Endothelial cell of umbilical vein (primary cell): ENCODE measurements at regions not wholly inside any gene's neighbourhood (a gene's known extent, or its start where the extent isn't known, plus 50 kb on each side); places are given as distances from the start of the nearest gene placed in this dataset.

ENCODE experiments used
- BruUV-seq: library from RNA; stranded (reverse); fragments of 400-500 nt; replicated peaks from 2 replicates; lab custom pipeline; 2021; lab: Mats Ljungman, UMichigan
- CTCF ChIA-PET: fragments of 300-600, 350-600 bp; sonication (Branson Sonifier 250); formaldehyde crosslinking; loops from one replicate; lab custom pipeline; 2021; ENCODE audit warnings: antibody characterized with exemption, inconsistent platforms; lab: Charles Lee
- POLR2A ChIA-PET: fragments of 300-600, 350-600 bp; sonication (Branson Sonifier 250); formaldehyde crosslinking; loops from one replicate; lab custom pipeline; 2021; ENCODE audit warnings: antibody characterized with exemption, inconsistent platforms; lab: Charles Lee
- DNase-seq: peaks from one replicate; pipeline ENCODE4 v3.0.0-alpha.2; 2011; ENCODE audit warnings: low read depth, low spot score
- FAIRE-seq: peaks from 2 replicates; lab custom pipeline; 2011; peaks lifted over from hg19 to GRCh38; lab: Jason Lieb, UNC
- H2AFZ ChIP-seq: 2 replicates; pipeline ENCODE4 v1.6.0; 2012; ENCODE audit warnings: low read depth, low read length, control low read depth, inconsistent platforms
- H3K27ac ChIP-seq: 2 replicates; pipeline ENCODE4 v1.5.1; 2011; ENCODE audit warnings: low read depth, mild to moderate bottlenecking, control low read depth, low read length, moderate library complexity; ENCODE audit not compliant: insufficient read depth
- H3K27me3 ChIP-seq, 2 experiments: 2 replicates each; pipeline versions ENCODE4 v1.6.0 to v1.6.1; 2011; ENCODE audit warnings: low read length in 2 of 2, mixed read lengths in 1 of 2; ENCODE audit not compliant: control insufficient read depth in 2 of 2, insufficient read depth in 2 of 2
- H3K36me3 ChIP-seq, 2 experiments: 2 replicates in 1 of 2; 3 replicates in 1 of 2; pipeline ENCODE4 v1.5.1; 2011; ENCODE audit warnings: low read length in 2 of 2, mild to moderate bottlenecking in 1 of 2, moderate library complexity in 1 of 2; ENCODE audit not compliant: control insufficient read depth in 2 of 2, insufficient read depth in 2 of 2; ENCODE audit errors: extremely low read depth in 1 of 2
- H3K4me1 ChIP-seq: 3 replicates; pipeline ENCODE4 v1.5.1; 2011; ENCODE audit warnings: mild to moderate bottlenecking, low read length; ENCODE audit not compliant: control insufficient read depth, insufficient read depth; ENCODE audit errors: extremely low read depth
- H3K4me2 ChIP-seq: 2 replicates; pipeline ENCODE4 v1.6.1; 2011; ENCODE audit warnings: low read length, control low read depth, mixed read lengths; ENCODE audit not compliant: insufficient read depth
- H3K4me3 ChIP-seq, 3 experiments: fragments of 200-600 bp in 1 of 3; sonication (generic), shearing (Covaris generic) in 1 of 3; replicated peaks in 1 of 3; 2 replicates each; pipeline ENCODE4 v1.5.1; 2011 to 2016; ENCODE audit warnings: control low read depth in 3 of 3, low read length in 3 of 3, mild to moderate bottlenecking in 2 of 3, inconsistent platforms in 1 of 3, low read depth in 1 of 3, moderate library complexity in 1 of 3; ENCODE audit not compliant: insufficient read depth in 1 of 3
- H3K79me2 ChIP-seq: 2 replicates; pipeline ENCODE4 v1.6.0; 2012; ENCODE audit warnings: low read length, inconsistent platforms; ENCODE audit not compliant: control insufficient read depth, insufficient read depth
- H3K9ac ChIP-seq: replicated peaks from 2 replicates; pipeline ENCODE3; 2011; ENCODE audit warnings: low read length, control low read depth; ENCODE audit not compliant: insufficient read depth; ENCODE audit errors: extremely low read depth
- H3K9me1 ChIP-seq: replicated peaks from 3 replicates; pipeline ENCODE4 v1.6.0; 2011; ENCODE audit warnings: mild to moderate bottlenecking, low read length; ENCODE audit not compliant: control insufficient read depth, insufficient read depth; ENCODE audit errors: extremely low read depth
- H3K9me3 ChIP-seq: replicated peaks from 2 replicates; pipeline ENCODE4 v1.5.1; 2012; ENCODE audit warnings: low read length, inconsistent platforms; ENCODE audit not compliant: control insufficient read depth, insufficient read depth
- H4K20me1 ChIP-seq: replicated peaks from 2 replicates; pipeline ENCODE3; 2011; ENCODE audit warnings: mild to moderate bottlenecking, low read length; ENCODE audit not compliant: control insufficient read depth, insufficient read depth; ENCODE audit errors: extremely low read depth
- CTCF ChIP-seq, 2 donors: IDR thresholded peaks; 1 replicate in 1 of 2; 2 replicates in 1 of 2; pipeline ENCODE4 v1.5.1; 2011; ENCODE audit warnings: low read length in 2 of 2, mild to moderate bottlenecking in 2 of 2, moderate library complexity in 2 of 2, control low read depth in 1 of 2, inconsistent platforms in 1 of 2, low read depth in 1 of 2; ENCODE audit not compliant: insufficient read depth in 1 of 2; ENCODE audit errors: extremely low read depth in 1 of 2
- EZH2 ChIP-seq: IDR thresholded peaks from 2 replicates; pipeline ENCODE4 v1.6.1; 2012; ENCODE audit warnings: borderline replicate concordance, low read depth, mild to moderate bottlenecking, moderate library complexity, low read length, inconsistent platforms; ENCODE audit not compliant: severe bottlenecking
- FOS ChIP-seq: IDR thresholded peaks from 2 replicates; pipeline ENCODE4 v1.6.1; 2011; ENCODE audit warnings: mild to moderate bottlenecking, low read length, moderate library complexity, borderline replicate concordance; ENCODE audit not compliant: insufficient read depth
- GATA2 ChIP-seq: IDR thresholded peaks from 2 replicates; pipeline ENCODE4 v1.7.0; 2011; ENCODE audit warnings: low read depth, mild to moderate bottlenecking, moderate library complexity, mixed read lengths, low read length; ENCODE audit not compliant: insufficient read length, insufficient read depth
- JUN ChIP-seq: IDR thresholded peaks from 2 replicates; pipeline ENCODE4 v1.6.1; 2011; ENCODE audit warnings: borderline replicate concordance, low read depth; ENCODE audit not compliant: insufficient read length, insufficient read depth
- MYC ChIP-seq: IDR thresholded peaks from one replicate; pipeline ENCODE4 v1.6.1; 2011; ENCODE audit warnings: mild to moderate bottlenecking, low read depth, low read length
- POLR2A ChIP-seq: IDR thresholded peaks from 2 replicates; pipeline ENCODE4 v1.6.1; 2012; ENCODE audit warnings: low read depth, mild to moderate bottlenecking, control low read depth, low read length
- POLR2AphosphoS5 ChIP-seq: IDR thresholded peaks from 2 replicates; pipeline ENCODE4 v1.6.1; 2012; ENCODE audit warnings: low read depth, mild to moderate bottlenecking, control low read depth, low read length, moderate library complexity; ENCODE audit not compliant: insufficient read depth
- dilution Hi-C: fragments of 300-500 bp; cut with MboI; formaldehyde crosslinking; loops from one replicate; pipeline ENCODE4 v1.15.0; 2019; ENCODE audit warnings: low sequenced_read_pairs; ENCODE audit not compliant: extremely low pct_ligation_motif_present
- intact Hi-C: fragments of 100-400 bp; cut with micrococcal nuclease; formaldehyde crosslinking; loops from one replicate; pipeline ENCODE4 v1.10.0; 2022
- TF ChIP-seq, protein P1 (sequence below): IDR thresholded peaks from 2 replicates; pipeline ENCODE4 v1.6.1; 2011; ENCODE audit not compliant: insufficient read depth, insufficient read length

DNA sequence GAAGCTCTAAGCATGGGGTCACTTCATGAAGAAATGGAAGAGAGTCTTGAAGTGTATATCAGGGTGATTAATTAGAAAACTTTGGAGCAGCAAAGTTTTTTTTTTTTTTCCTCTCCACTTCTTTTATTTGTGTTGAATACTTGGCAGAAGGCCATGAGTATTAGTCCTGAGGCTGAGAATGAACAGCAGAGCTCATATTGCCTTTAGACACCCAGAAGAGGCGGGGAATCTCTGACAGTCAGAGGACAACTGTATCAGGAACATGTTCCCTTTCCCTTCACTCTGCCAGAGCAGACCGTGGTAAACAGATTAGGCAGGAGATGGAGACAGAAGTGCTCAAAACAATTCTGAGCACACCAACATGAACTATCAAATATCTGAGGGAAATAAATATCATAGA lies 300.9 kb downstream of the FAM47A start:
- H3K27me3 ChIP-seq = no peaks in the 10 kb centered on the region
- FAIRE-seq (no peak), DNase-seq (no peak)
- no peak overlapping the region for H3K27ac ChIP-seq
- H2AFZ ChIP-seq = no peak overlapping the region
- H3K9ac ChIP-seq = no peak overlapping the region
- dilution Hi-C loops = no loop called here
- BruUV-seq = no TSS peak
- no peaks in the 10 kb centered on the region for H3K79me2 ChIP-seq
- ChIA-PET CTCF (no interaction called here), POLR2A (no interaction called here)
- H3K9me1 ChIP-seq = no peaks in the 10 kb centered on the region
- H3K4me3 ChIP-seq = no peak overlapping the region
- H3K4me1 ChIP-seq = no peaks in the 10 kb centered on the region
- intact Hi-C loops = no loop called here
- no peaks in the 10 kb centered on the region for H4K20me1 ChIP-seq
- H3K4me2 ChIP-seq = no peak overlapping the region
- no peak for TF ChIP-seq POLR2AphosphoS5
- TF ChIP-seq, protein P1, sequence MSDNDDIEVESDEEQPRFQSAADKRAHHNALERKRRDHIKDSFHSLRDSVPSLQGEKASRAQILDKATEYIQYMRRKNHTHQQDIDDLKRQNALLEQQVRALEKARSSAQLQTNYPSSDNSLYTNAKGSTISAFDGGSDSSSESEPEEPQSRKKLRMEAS = no peak
- no peak for TF ChIP-seq CTCF (IDR thresholded peaks at IDR 0.05; ENCODE audit: extremely low read depth in 1 of 2, insufficient read depth in 1 of 2, low read depth in 1 of 2, low read length in 2 of 2)
- H3K9me3 ChIP-seq = no peaks in the 10 kb centered on the region
- H3K36me3 ChIP-seq = no peaks in the 10 kb centered on the region

DNA sequence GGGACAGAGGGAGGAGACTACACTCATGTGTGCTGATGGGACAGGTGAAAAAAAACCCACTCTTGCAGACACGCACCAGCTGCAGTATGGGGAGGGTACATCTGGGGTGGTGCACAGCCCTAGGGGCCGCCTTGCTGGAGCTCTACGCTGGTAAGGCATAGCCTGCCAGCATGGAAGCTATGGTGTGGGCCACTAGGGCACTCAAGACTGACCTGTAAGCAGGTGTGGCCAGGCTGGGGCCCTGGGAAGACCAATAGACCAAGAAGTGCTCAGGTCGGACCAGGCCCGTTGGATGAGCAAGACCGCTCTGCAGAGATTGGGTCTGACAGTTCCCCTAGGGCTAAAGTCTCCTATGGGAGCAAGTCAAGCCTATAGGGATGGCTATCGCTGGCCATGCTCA lies 314.8 kb downstream of the FAM47A start:
- no peak overlapping the region for H3K9ac ChIP-seq
- H3K9me1 ChIP-seq = no peaks in the 10 kb centered on the region
- H3K4me2 ChIP-seq = no peak overlapping the region
- no peaks in the 10 kb centered on the region for H4K20me1 ChIP-seq
- H3K36me3 ChIP-seq = no peaks in the 10 kb centered on the region
- no peaks in the 10 kb centered on the region for H3K4me1 ChIP-seq
- DNase-seq (no peak), FAIRE-seq (no peak)
- dilution Hi-C loops = no loop called here
- TF ChIP-seq MYC = no peak
- no peak for TF ChIP-seq GATA2
- no peak for TF ChIP-seq FOS
- TF ChIP-seq JUN = no peak
- TF ChIP-seq, protein P1 = no peak
- no peak for TF ChIP-seq EZH2
- no peak for TF ChIP-seq CTCF (IDR thresholded peaks at IDR 0.05; ENCODE audit: extremely low read depth in 1 of 2, insufficient read depth in 1 of 2, low read depth in 1 of 2, low read length in 2 of 2)
- no peak for TF ChIP-seq POLR2AphosphoS5
- TF ChIP-seq POLR2A = no peak
- no peak overlapping the region for H2AFZ ChIP-seq
- ChIA-PET POLR2A (no interaction called here), CTCF (no interaction called here)
- no peaks in the 10 kb centered on the region for H3K79me2 ChIP-seq
- no peaks in the 10 kb centered on the region for H3K27me3 ChIP-seq
- H3K27ac ChIP-seq = no peak overlapping the region
- no peak overlapping the region for H3K4me3 ChIP-seq
- H3K9me3 ChIP-seq = no peaks in the 10 kb centered on the region
- BruUV-seq = no TSS peak
- intact Hi-C loops = no loop called here
